ENCODE measurements at regions not wholly inside any gene's neighbourhood (a gene's known extent, or its start where the extent isn't known, plus 50 kb on each side); places are given as distances from the start of the nearest gene placed in this dataset.

- ChIA-PET CTCF (interaction anchor here (0.7 to 1.2 kb wide), 3 partner anchors 17 to 267 kb away, joined by 3 read pairs; no protein-coding TSS in a partner anchor), POLR2A (no interaction called here)
- Histone ChIP-seq H3K79me2 (ENCODE audit: insufficient read depth) (no peaks in the 10 kb centered on the region), H3K4me3 (ENCODE audit: low read depth in 2 of 2, low read length in 1 of 2) (no peak overlapping the region), H4K20me1 (ENCODE audit: insufficient read depth) (no peaks in the 10 kb centered on the region), H3K27me3 (ENCODE audit: insufficient read depth) (no peaks in the 10 kb centered on the region), H3K9ac (no peak overlapping the region), H2AFZ (ENCODE audit: low read depth) (no peak overlapping the region), H3K4me1 (ENCODE audit: control insufficient read depth in 1 of 2, insufficient read depth in 2 of 2, low read depth in 1 of 2, low read length in 1 of 2) (peaks cover 10 to 13% of the 10 kb centered on the region in 2 experiments), H3K27ac (ENCODE audit: low read depth in 2 of 2, low read length in 1 of 2) (peak overlapping the region; percentile 25 to 50; a peak in 3 of 4 replicates), H3F3A (replicated peaks; ENCODE audit: insufficient read depth) (no peaks in the 10 kb centered on the region), H3K9me2 (no peaks in the 10 kb centered on the region), H3K36me3 (replicated peaks in 1 of 2; ENCODE audit: control insufficient read depth in 1 of 2, insufficient read depth in 2 of 2, low read length in 1 of 2) (no peaks in the 10 kb centered on the region), H3K4me2 (no peak overlapping the region), H3K9me3 (no peaks in the 10 kb centered on the region)
- TF ChIP-seq RFX5 (IDR thresholded peaks at IDR 0.05; ENCODE audit: low read length) (peak; percentile 70), CTCF (IDR thresholded peaks at IDR 0.05) (no peak)
- DNase-seq, result no peak
- 61% methylated on average over 8 of the region's 8 CpGs for WGBS (ENCODE audit: low lambda C conversion rate)
Measured at GRCh38 chr9:86700629-86701028, 246.7 kb downstream of the GAS1 start.

GRCh38 chr9:86697999-86698398, 249.3 kb downstream of the GAS1 start:
- Histone ChIP-seq H3K79me2 (ENCODE audit: insufficient read depth) (no peaks in the 10 kb centered on the region), H3K4me3 (ENCODE audit: low read depth in 2 of 2, low read length in 1 of 2) (no peak overlapping the region), H3K27ac (ENCODE audit: low read depth in 2 of 2, low read length in 1 of 2) (no peak overlapping the region), H3K9me2 (no peaks in the 10 kb centered on the region), H4K20me1 (ENCODE audit: insufficient read depth) (no peaks in the 10 kb centered on the region), H3K27me3 (ENCODE audit: insufficient read depth) (no peaks in the 10 kb centered on the region), H3K9me3 (no peaks in the 10 kb centered on the region), H2AFZ (ENCODE audit: low read depth) (no peak overlapping the region), H3K4me2 (no peak overlapping the region), H3F3A (replicated peaks; ENCODE audit: insufficient read depth) (no peaks in the 10 kb centered on the region), H3K4me1 (ENCODE audit: control insufficient read depth in 1 of 2, insufficient read depth in 2 of 2, low read depth in 1 of 2, low read length in 1 of 2) (peaks cover 10 to 13% of the 10 kb centered on the region in 2 experiments), H3K36me3 (replicated peaks in 1 of 2; ENCODE audit: control insufficient read depth in 1 of 2, insufficient read depth in 2 of 2, low read length in 1 of 2) (no peaks in the 10 kb centered on the region), H3K9ac (no peak overlapping the region)
- ChIA-PET CTCF (no interaction called here), POLR2A (no interaction called here)
- WGBS (ENCODE audit: low lambda C conversion rate), result 81% methylated on average over 4 of the region's 4 CpGs
- DNase-seq, result no peak
- TF ChIP-seq TCF12 (IDR thresholded peaks at IDR 0.05) (no peak), SMC3 (IDR thresholded peaks at IDR 0.05; ENCODE audit: low read depth, low read length) (no peak), EP300 (IDR thresholded peaks at IDR 0.05; ENCODE audit: borderline replicate concordance in 1 of 2, low read depth in 1 of 2, low read length in 1 of 2) (no peak), FOSL2 (IDR thresholded peaks at IDR 0.05; ENCODE audit: borderline replicate concordance, low read depth) (no peak), ZBTB33 (IDR thresholded peaks at IDR 0.05; ENCODE audit: borderline replicate concordance, low read depth) (no peak), POLR2AphosphoS5 (IDR thresholded peaks at IDR 0.05; ENCODE audit: low read depth, low read length) (no peak), REST (IDR thresholded peaks at IDR 0.05; ENCODE audit: low read depth, low read length) (no peak), PBX3 (IDR thresholded peaks at IDR 0.05) (no peak), USF2 (IDR thresholded peaks at IDR 0.05; ENCODE audit: borderline replicate concordance, low read depth, low read length) (no peak), TEAD4 (IDR thresholded peaks at IDR 0.05; ENCODE audit: borderline replicate concordance, insufficient read depth) (no peak), NFIC (IDR thresholded peaks at IDR 0.05; ENCODE audit: borderline replicate concordance) (no peak), TAF1 (IDR thresholded peaks at IDR 0.05; ENCODE audit: borderline replicate concordance, low read depth, low read length) (no peak), YY1 (IDR thresholded peaks at IDR 0.05; ENCODE audit: low read depth) (no peak), NRF1 (IDR thresholded peaks at IDR 0.05; ENCODE audit: low read depth, low read length) (no peak), GATA2 (CRISPR knock-in tag; IDR thresholded peaks at IDR 0.05) (no peak)

Measured in SK-N-SH (cell line).